Karpas-422 (cell line): ENCODE measurements at regions not wholly inside any gene's neighbourhood (a gene's known extent, or its start where the extent isn't known, plus 50 kb on each side); places are given as distances from the start of the nearest gene placed in this dataset.

Experiments
- DNase-seq: peaks from one replicate; pipeline ENCODE4 v3.0.0-alpha.2; 2015
- H2AFZ ChIP-seq: fragments of 200-600 bp; sonication (generic); 2 replicates; pipeline ENCODE4 v1.6.1; 2014; ENCODE audit warnings: antibody characterized with exemption, low read length, mixed read lengths
- H3K27ac ChIP-seq: fragments of 200-600 bp; sonication (generic); 2 replicates; pipeline ENCODE4 v1.5.1; 2014; ENCODE audit warnings: mild to moderate bottlenecking, low read length, moderate library complexity
- H3K27me3 ChIP-seq: fragments of 200-600 bp; sonication (generic); 2 replicates; pipeline ENCODE4 v1.6.1; 2014; ENCODE audit warnings: low read length, mixed read lengths
- H3K36me3 ChIP-seq: fragments of 200-600 bp; sonication (generic); 2 replicates; pipeline ENCODE4 v1.6.1; 2014; ENCODE audit warnings: low read length, mixed read lengths; ENCODE audit not compliant: insufficient read depth
- H3K4me1 ChIP-seq: fragments of 200-600 bp; sonication (generic); 2 replicates; pipeline ENCODE4 v1.6.1; 2014; ENCODE audit warnings: mild to moderate bottlenecking, low read length, mixed read lengths
- H3K4me2 ChIP-seq: fragments of 200-600 bp; sonication (generic); 2 replicates; pipeline ENCODE4 v1.6.1; 2014; ENCODE audit warnings: low read length, low read depth, mild to moderate bottlenecking; ENCODE audit not compliant: poor library complexity, severe bottlenecking
- H3K4me3 ChIP-seq: fragments of 200-600 bp; sonication (generic); 2 replicates; pipeline ENCODE4 v1.5.1; 2014; ENCODE audit warnings: mild to moderate bottlenecking, antibody characterized with exemption, low read length, mixed read lengths
- H3K79me2 ChIP-seq: fragments of 200-600 bp; sonication (generic); 2 replicates; pipeline ENCODE4 v1.6.1; 2014; ENCODE audit warnings: mild to moderate bottlenecking, low read length, mixed read lengths
- H3K9ac ChIP-seq: fragments of 200-600 bp; sonication (generic); 2 replicates; pipeline ENCODE4 v1.6.0; 2014; ENCODE audit warnings: low read length
- H3K9me2 ChIP-seq: fragments of 200-600 bp; sonication (generic), shearing (Covaris generic); replicated peaks from 2 replicates; pipeline ENCODE4 v1.6.0; 2014; ENCODE audit warnings: mild to moderate bottlenecking, low read length, moderate library complexity; ENCODE audit not compliant: insufficient read depth
- H3K9me3 ChIP-seq: fragments of 300-700, 200-600 bp; sonication (generic); 2 replicates; pipeline ENCODE4 v1.6.1; 2014; ENCODE audit warnings: low read length, mixed read lengths
- H4K20me1 ChIP-seq: fragments of 200-600 bp; sonication (generic); 2 replicates; pipeline ENCODE4 v1.6.1; 2014; ENCODE audit warnings: mild to moderate bottlenecking, antibody characterized with exemption, low read length, low read depth; ENCODE audit not compliant: insufficient read depth

DNA sequence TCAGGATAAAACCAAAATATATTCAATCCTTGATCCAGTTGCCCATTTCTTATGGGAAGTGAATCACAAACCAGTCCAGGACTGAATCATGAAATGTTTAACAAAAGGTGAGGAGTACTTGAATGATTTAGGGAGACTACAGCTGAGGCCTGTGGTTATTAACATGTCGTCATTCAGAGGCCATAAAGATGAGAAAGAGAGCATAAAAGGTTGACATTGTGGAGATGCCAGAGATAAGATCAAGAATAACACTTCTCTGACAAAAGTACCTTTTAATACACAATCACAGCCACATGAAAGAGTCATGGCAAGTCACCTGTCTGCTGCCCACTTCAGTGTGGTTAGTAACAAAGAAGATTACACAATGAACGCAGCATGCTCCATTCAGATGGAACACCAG lies 1195.7 kb upstream of the SORCS1 start:
- no peaks in the 10 kb centered on the region for H3K79me2 ChIP-seq
- no peaks in the 10 kb centered on the region for H3K27me3 ChIP-seq
- no peak for DNase-seq

DNA sequence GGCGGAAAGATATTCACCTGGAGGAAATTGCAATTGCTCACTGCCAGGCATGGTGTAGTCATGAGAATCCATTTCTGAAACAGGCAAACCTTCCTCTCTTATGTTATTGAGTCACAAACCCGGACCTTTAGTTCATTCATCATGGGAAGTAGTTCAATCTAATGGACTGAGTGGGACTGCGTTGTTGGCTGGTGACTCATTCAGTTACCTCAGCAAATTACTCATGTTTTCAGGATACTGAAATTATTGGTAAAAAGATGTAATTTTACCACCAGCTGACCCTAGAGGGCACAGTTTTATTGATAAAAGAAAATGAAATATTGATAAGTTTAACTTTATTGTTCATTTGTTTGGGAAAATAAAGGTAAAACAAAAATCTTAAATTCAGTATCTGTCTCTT lies 1194.4 kb upstream of the SORCS1 start:
- Histone ChIP-seq H3K9me2 (no peaks in the 10 kb centered on the region), H2AFZ (no peak overlapping the region), H3K79me2 (no peaks in the 10 kb centered on the region), H4K20me1 (no peaks in the 10 kb centered on the region), H3K4me1 (no peaks in the 10 kb centered on the region), H3K36me3 (no peaks in the 10 kb centered on the region), H3K4me2 (no peak overlapping the region), H3K9ac (no peak overlapping the region), H3K9me3 (peaks cover 22% of the 10 kb centered on the region), H3K4me3 (no peak overlapping the region), H3K27me3 (no peaks in the 10 kb centered on the region), H3K27ac (no peak overlapping the region)
- DNase-seq = no peak

More for the DNA sequence above, 1195.7 kb upstream of the SORCS1 start:
- H2AFZ ChIP-seq = no peak overlapping the region
- H3K27ac ChIP-seq = no peak overlapping the region
- no peaks in the 10 kb centered on the region for H3K4me1 ChIP-seq
- no peak overlapping the region for H3K9ac ChIP-seq
- H3K9me2 ChIP-seq = no peaks in the 10 kb centered on the region
- no peak overlapping the region for H3K4me3 ChIP-seq
- no peak overlapping the region for H3K4me2 ChIP-seq
- H4K20me1 ChIP-seq = no peaks in the 10 kb centered on the region
- H3K9me3 ChIP-seq = peaks cover 16% of the 10 kb centered on the region
- no peaks in the 10 kb centered on the region for H3K36me3 ChIP-seq

DNA sequence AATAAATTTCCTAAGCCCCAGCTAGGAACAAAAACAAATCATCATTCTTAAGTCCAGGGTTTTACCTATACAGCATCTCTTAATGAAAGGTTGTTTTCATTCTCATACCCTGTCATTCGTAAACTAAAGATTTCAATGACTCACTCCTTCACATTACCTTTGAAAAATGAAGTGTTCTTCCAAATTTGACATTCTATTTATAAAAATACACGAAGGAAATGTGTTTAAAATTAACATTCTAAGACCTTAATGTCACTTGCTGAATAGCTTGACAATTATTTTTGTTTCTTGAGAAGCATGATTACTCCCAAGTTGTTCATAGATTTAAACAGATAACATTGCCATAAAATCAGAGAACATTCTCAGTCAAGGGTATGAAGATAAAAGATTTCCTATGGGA lies 1188.3 kb upstream of the SORCS1 start:
- peaks cover 14% of the 10 kb centered on the region for H3K9me3 ChIP-seq
- H3K9me2 ChIP-seq = no peaks in the 10 kb centered on the region; the same call in 1 of the 2 replicates
- no peak overlapping the region for H2AFZ ChIP-seq
- no peaks in the 10 kb centered on the region for H3K36me3 ChIP-seq
- no peak overlapping the region for H3K4me3 ChIP-seq
- no peak for DNase-seq
- no peak overlapping the region for H3K9ac ChIP-seq
- H3K79me2 ChIP-seq = no peaks in the 10 kb centered on the region
- H3K4me1 ChIP-seq = no peaks in the 10 kb centered on the region
- H3K27ac ChIP-seq = no peak overlapping the region
- no peaks in the 10 kb centered on the region for H4K20me1 ChIP-seq
- H3K27me3 ChIP-seq = no peaks in the 10 kb centered on the region
- no peak overlapping the region for H3K4me2 ChIP-seq

DNA sequence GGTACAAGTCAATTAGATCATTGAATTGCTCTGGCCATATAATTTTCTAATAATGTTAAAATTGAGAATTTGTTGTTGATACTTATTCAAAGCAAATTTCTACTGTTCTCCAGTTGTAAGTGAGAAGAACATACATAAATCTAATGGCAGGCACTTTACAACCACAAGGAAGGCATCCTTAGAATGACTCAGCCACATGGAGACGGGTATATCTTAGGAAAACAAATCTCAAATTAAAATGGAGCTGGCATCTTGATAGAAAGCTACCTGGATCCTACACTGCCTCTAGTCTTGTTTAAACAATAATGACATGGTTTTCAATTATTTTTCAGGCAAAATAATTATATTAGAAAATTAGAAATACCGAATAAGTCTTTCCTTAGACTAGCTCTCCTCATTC lies 1183.7 kb upstream of the SORCS1 start:
- Histone ChIP-seq H3K4me3 (no peak overlapping the region), H3K4me2 (no peak overlapping the region), H3K4me1 (no peaks in the 10 kb centered on the region), H4K20me1 (no peaks in the 10 kb centered on the region), H3K9ac (no peak overlapping the region), H3K36me3 (no peaks in the 10 kb centered on the region), H3K27me3 (no peaks in the 10 kb centered on the region), H3K27ac (no peak overlapping the region), H2AFZ (no peak overlapping the region), H3K9me2 (no peaks in the 10 kb centered on the region; the same call in 1 of the 2 replicates), H3K9me3 (peaks cover 13% of the 10 kb centered on the region), H3K79me2 (no peaks in the 10 kb centered on the region)
- no peak for DNase-seq

DNA sequence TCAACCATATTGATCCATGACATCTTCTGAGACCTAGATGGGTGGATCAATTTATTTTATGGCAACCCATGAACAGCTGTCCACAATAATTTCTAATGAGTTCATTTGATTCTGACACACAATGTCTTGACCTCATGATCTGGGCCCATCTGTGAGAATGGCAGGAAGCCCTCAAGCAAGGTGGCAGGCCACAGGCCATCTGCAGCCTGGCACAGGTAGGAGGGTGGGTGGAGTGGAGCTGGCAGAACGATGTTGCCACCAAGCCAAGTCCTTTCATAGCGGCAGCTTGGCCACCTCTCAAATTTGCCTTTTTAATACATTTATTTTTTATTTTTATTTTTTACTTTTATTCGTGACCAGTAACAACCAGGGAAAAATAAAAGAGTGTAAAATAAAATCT lies 1181.6 kb upstream of the SORCS1 start:
- H3K4me1 ChIP-seq = no peaks in the 10 kb centered on the region
- H3K27ac ChIP-seq = no peak overlapping the region
- no peak overlapping the region for H3K4me3 ChIP-seq
- H3K79me2 ChIP-seq = no peaks in the 10 kb centered on the region
- no peak overlapping the region for H2AFZ ChIP-seq
- peaks cover 17% of the 10 kb centered on the region for H3K9me3 ChIP-seq
- no peaks in the 10 kb centered on the region for H3K36me3 ChIP-seq
- DNase-seq = no peak
- H3K4me2 ChIP-seq = no peak overlapping the region
- H4K20me1 ChIP-seq = no peaks in the 10 kb centered on the region
- H3K9ac ChIP-seq = no peak overlapping the region
- H3K9me2 ChIP-seq = no peaks in the 10 kb centered on the region
- H3K27me3 ChIP-seq = no peaks in the 10 kb centered on the region

DNA sequence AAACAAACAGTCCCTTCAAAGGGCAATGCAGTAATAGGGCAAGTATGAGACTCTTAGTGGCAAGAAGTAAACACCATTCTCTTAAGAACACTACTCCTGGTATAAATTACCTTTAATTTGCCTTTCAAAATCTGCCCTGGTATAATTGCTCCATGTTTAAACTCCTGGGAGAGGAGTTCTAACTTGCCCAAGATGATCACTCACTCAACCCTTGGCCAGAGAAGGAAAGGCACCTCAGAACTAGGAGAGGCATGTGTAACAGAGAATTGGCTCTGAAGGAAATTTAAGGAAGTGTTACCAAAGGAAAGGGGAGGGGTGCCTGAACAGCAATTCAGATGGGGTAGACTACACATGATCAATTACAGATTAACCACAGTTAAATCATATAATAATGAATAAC lies 1173.6 kb upstream of the SORCS1 start:
- Histone ChIP-seq H3K4me2 (no peak overlapping the region), H3K9ac (no peak overlapping the region), H3K4me1 (no peaks in the 10 kb centered on the region), H3K9me2 (no peaks in the 10 kb centered on the region), H3K4me3 (no peak overlapping the region), H2AFZ (no peak overlapping the region), H3K9me3 (peaks cover 33% of the 10 kb centered on the region), H3K79me2 (no peaks in the 10 kb centered on the region), H3K36me3 (no peaks in the 10 kb centered on the region), H3K27me3 (no peaks in the 10 kb centered on the region), H3K27ac (no peak overlapping the region), H4K20me1 (no peaks in the 10 kb centered on the region)
- DNase-seq = no peak

DNA sequence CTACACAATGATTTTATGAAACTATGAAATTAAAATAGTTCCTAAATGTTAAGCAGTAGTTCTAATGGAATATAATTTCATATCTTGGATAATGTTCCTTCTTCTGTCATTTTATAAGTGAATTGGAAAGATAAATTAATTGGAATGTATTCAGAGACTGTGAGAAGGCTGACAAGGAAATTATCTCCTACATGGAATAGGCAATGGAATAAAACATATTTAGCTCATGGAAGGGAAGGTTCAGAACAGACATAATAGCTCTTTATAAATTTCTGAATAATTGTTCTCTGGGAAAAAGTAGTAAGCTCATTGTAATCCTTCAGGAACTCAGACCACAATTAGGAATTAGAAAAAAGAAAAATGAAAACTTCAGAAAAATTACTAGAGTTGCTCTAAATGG lies 1172.3 kb upstream of the SORCS1 start:
- Histone ChIP-seq H3K27me3 (no peaks in the 10 kb centered on the region), H3K79me2 (no peaks in the 10 kb centered on the region), H3K4me3 (no peak overlapping the region), H3K9me3 (peaks cover 33% of the 10 kb centered on the region), H3K4me2 (no peak overlapping the region), H2AFZ (no peak overlapping the region), H3K9me2 (no peaks in the 10 kb centered on the region), H3K9ac (no peak overlapping the region), H3K27ac (no peak overlapping the region), H3K36me3 (no peaks in the 10 kb centered on the region), H3K4me1 (no peaks in the 10 kb centered on the region), H4K20me1 (no peaks in the 10 kb centered on the region)
- no peak for DNase-seq

DNA sequence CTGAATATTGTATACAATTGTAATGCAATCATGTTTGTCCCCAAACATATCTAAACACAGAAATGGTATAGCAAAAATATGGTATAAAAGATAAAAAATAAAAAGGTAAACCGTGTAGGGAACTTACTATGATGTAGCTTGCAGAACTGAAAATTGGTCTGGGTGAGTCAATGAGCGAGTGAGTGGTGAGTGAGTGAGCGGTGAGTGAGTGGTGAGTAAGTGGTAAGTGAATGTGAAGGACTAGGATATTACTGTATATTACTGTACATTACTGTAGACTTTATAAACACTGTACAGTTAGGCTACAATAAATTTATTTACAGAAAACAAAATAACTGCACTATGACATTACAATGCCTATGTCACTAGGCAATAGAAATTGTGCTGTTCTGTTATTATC lies 1163.2 kb upstream of the SORCS1 start:
- Histone ChIP-seq H3K9ac (no peak overlapping the region), H3K36me3 (no peaks in the 10 kb centered on the region), H3K4me2 (no peak overlapping the region), H2AFZ (no peak overlapping the region), H3K27ac (no peak overlapping the region), H3K4me1 (no peaks in the 10 kb centered on the region), H3K4me3 (no peak overlapping the region), H4K20me1 (no peaks in the 10 kb centered on the region), H3K79me2 (no peaks in the 10 kb centered on the region), H3K9me3 (peaks cover 29% of the 10 kb centered on the region), H3K27me3 (no peaks in the 10 kb centered on the region), H3K9me2 (no peaks in the 10 kb centered on the region)
- DNase-seq = no peak

DNA sequence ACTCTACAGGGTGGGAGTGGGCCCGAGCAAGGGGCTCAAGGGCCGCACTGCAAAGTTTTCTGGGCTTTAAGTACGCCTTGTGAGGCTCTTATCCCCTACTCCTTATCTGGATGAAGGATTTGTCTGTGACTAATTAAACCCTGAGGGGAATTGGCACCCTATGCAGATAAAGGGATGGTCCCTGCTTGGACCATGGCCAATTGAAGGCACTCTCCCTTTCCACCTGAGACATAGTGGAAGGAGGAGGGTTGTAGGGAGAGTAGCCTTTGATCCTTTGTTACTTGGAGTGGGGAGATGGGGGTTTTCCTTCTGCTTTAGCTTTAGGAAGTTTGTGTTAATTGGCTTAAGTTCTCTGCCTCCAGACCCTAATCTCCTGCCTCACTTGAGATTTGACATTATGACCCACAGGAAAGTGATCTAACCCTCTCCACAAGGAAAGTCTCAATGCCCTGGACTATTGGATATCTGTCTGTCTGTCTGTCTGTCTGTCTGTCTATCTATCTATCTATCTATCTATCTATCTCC lies 1158.8 kb upstream of the SORCS1 start:
- H3K27me3 ChIP-seq = no peaks in the 10 kb centered on the region
- no peaks in the 10 kb centered on the region for H3K9me2 ChIP-seq
- peaks cover 35% of the 10 kb centered on the region for H3K9me3 ChIP-seq
- no peak overlapping the region for H2AFZ ChIP-seq
- no peak for DNase-seq
- H3K27ac ChIP-seq = no peak overlapping the region
- H3K4me3 ChIP-seq = no peak overlapping the region
- H3K4me1 ChIP-seq = no peaks in the 10 kb centered on the region
- no peaks in the 10 kb centered on the region for H4K20me1 ChIP-seq
- no peaks in the 10 kb centered on the region for H3K79me2 ChIP-seq
- H3K9ac ChIP-seq = no peak overlapping the region
- no peak overlapping the region for H3K4me2 ChIP-seq
- H3K36me3 ChIP-seq = no peaks in the 10 kb centered on the region
